Smooth muscle cell (in vitro differentiated cells): ENCODE measurements at regions not wholly inside any gene's neighbourhood (a gene's known extent, or its start where the extent isn't known, plus 50 kb on each side); places are given as distances from the start of the nearest gene placed in this dataset.
A peak's percentile ranks its signal among the peaks of the same experiment; 100 is the strongest.

Source experiments
- DNase-seq: peaks from one replicate; lab custom pipeline; 2025; ENCODE audit not compliant: unreplicated experiment; lab: John Stamatoyannopoulos, UW
- H2AFZ ChIP-seq: fragments of 200-600 bp; sonication (generic); 2 replicates; pipeline ENCODE4 v1.6.0; 2016; ENCODE audit warnings: antibody characterized with exemption, low read depth, mild to moderate bottlenecking
- H3F3A ChIP-seq: fragments of 200-600 bp; sonication (generic); 2 replicates; pipeline ENCODE4 v1.6.0; 2017; ENCODE audit warnings: antibody characterized with exemption, low read depth
- H3K27ac ChIP-seq: fragments of 200-600 bp; sonication (generic); 2 replicates; pipeline ENCODE4 v1.5.1; 2016; ENCODE audit warnings: low read depth, mild to moderate bottlenecking
- H3K27me3 ChIP-seq: fragments of 200-600 bp; sonication (generic); 2 replicates; pipeline ENCODE4 v1.6.1; 2016; ENCODE audit warnings: low read depth, mild to moderate bottlenecking
- H3K36me3 ChIP-seq: fragments of 200-600 bp; sonication (generic); 2 replicates; pipeline ENCODE4 v1.5.1; 2016; ENCODE audit warnings: low read depth
- H3K4me1 ChIP-seq: fragments of 200-600 bp; sonication (generic); 2 replicates; pipeline ENCODE4 v1.5.1; 2016; ENCODE audit warnings: low read depth
- H3K4me2 ChIP-seq: fragments of 200-600 bp; sonication (generic); 2 replicates; pipeline ENCODE4 v1.6.0; 2016; ENCODE audit warnings: mild to moderate bottlenecking
- H3K4me3 ChIP-seq: fragments of 200-600 bp; sonication (generic); 2 replicates; pipeline ENCODE4 v1.5.1; 2016; ENCODE audit warnings: mild to moderate bottlenecking
- H3K79me2 ChIP-seq: fragments of 200-600 bp; sonication (generic); 2 replicates; pipeline ENCODE4 v1.6.0; 2016; ENCODE audit warnings: low read depth, mild to moderate bottlenecking
- H3K9ac ChIP-seq: fragments of 200-600 bp; sonication (generic); 2 replicates; pipeline ENCODE4 v1.6.0; 2016; ENCODE audit warnings: low read depth
- H3K9me3 ChIP-seq: fragments of 200-600 bp; sonication (generic); replicated peaks from 2 replicates; pipeline ENCODE4 v1.5.1; 2016; ENCODE audit warnings: low read depth
- H4K20me1 ChIP-seq: fragments of 200-600 bp; sonication (generic); 2 replicates; pipeline ENCODE4 v1.6.0; 2016; ENCODE audit warnings: low read depth
- CTCF ChIP-seq: fragments of 200-600 bp; sonication (generic); IDR thresholded peaks from 2 replicates; pipeline ENCODE4 v1.5.1; 2017; ENCODE audit warnings: borderline replicate concordance, mild to moderate bottlenecking, antibody characterized with exemption; ENCODE audit not compliant: insufficient read depth, poor library complexity, severe bottlenecking
- WGBS: methylation state at CpG from one replicate; pipeline ENCODE4 v1.1.7; 2016; ENCODE audit warnings: low lambda C conversion rate; 5-methylcytosine and 5-hydroxymethylcytosine counted together

- no peak overlapping the region for H3K9ac ChIP-seq
- no peak overlapping the region for H3K4me3 ChIP-seq
- no peaks in the 10 kb centered on the region for H3K9me3 ChIP-seq
- H3K79me2 ChIP-seq = no peaks in the 10 kb centered on the region
- H3K36me3 ChIP-seq = no peaks in the 10 kb centered on the region
- no peak for DNase-seq
- no peaks in the 10 kb centered on the region for H4K20me1 ChIP-seq
- H3K27me3 ChIP-seq = no peaks in the 10 kb centered on the region
- no peak overlapping the region for H3K27ac ChIP-seq
- no peak overlapping the region for H2AFZ ChIP-seq
- H3K4me2 ChIP-seq = no peak overlapping the region
- peaks cover 22% of the 10 kb centered on the region for H3K4me1 ChIP-seq
- peaks cover 4% of the 10 kb centered on the region for H3F3A ChIP-seq
- WGBS = 24% methylated on average over 1 of the region's 1 CpG
- TF ChIP-seq CTCF = no peak
Measured at GRCh38 chr4:71232056-71232430, 106.8 kb upstream of the SLC4A4 start.

- H3K4me3 ChIP-seq = no peak overlapping the region
- no peak overlapping the region for H3K9ac ChIP-seq
Measured at GRCh38 chr4:71232846-71233245, 106.0 kb upstream of the SLC4A4 start.

GRCh38 chr4:71235311-71236201, 103.3 kb upstream of the SLC4A4 start:
- H3K79me2 ChIP-seq = no peaks in the 10 kb centered on the region
- DNase-seq = no peak
- H3K36me3 ChIP-seq = no peaks in the 10 kb centered on the region
- 42% methylated on average over 12 of the region's 12 CpGs for WGBS
- H3K4me1 ChIP-seq = peaks cover 18% of the 10 kb centered on the region
- peaks cover under 1% of the 10 kb centered on the region for H3F3A ChIP-seq
- H3K9me3 ChIP-seq = no peaks in the 10 kb centered on the region
- TF ChIP-seq CTCF = no peak
- H3K4me3 ChIP-seq = no peak overlapping the region
- H2AFZ ChIP-seq = no peak overlapping the region
- H3K9ac ChIP-seq = no peak overlapping the region
- no peak overlapping the region for H3K27ac ChIP-seq
- no peaks in the 10 kb centered on the region for H4K20me1 ChIP-seq
- no peaks in the 10 kb centered on the region for H3K27me3 ChIP-seq
- H3K4me2 ChIP-seq = peak overlapping the region; percentile 62

More at GRCh38 chr4:71232846-71233245, 106.0 kb upstream of the SLC4A4 start:
- Histone ChIP-seq H3K79me2 (no peaks in the 10 kb centered on the region), H3K9me3 (no peaks in the 10 kb centered on the region), H3K27me3 (no peaks in the 10 kb centered on the region), H3K36me3 (no peaks in the 10 kb centered on the region), H3K27ac (no peak overlapping the region), H3K4me2 (no peak overlapping the region), H3K4me1 (peaks cover 22% of the 10 kb centered on the region), H2AFZ (no peak overlapping the region), H3F3A (peaks cover 4% of the 10 kb centered on the region), H4K20me1 (no peaks in the 10 kb centered on the region)
- 13% methylated on average over 1 of the region's 1 CpG for WGBS
- TF ChIP-seq CTCF = no peak
- DNase-seq = no peak

- Histone ChIP-seq H3F3A (no peaks in the 10 kb centered on the region), H3K36me3 (no peaks in the 10 kb centered on the region), H3K9ac (no peak overlapping the region), H2AFZ (no peak overlapping the region), H3K4me3 (no peak overlapping the region), H4K20me1 (no peaks in the 10 kb centered on the region), H3K9me3 (no peaks in the 10 kb centered on the region), H3K27me3 (no peaks in the 10 kb centered on the region), H3K79me2 (no peaks in the 10 kb centered on the region), H3K4me1 (peaks cover 11% of the 10 kb centered on the region), H3K4me2 (peak overlapping the region; percentile 62), H3K27ac (no peak overlapping the region)
- no peak for DNase-seq
- TF ChIP-seq CTCF = no peak
- 95% methylated on average over 4 of the region's 4 CpGs for WGBS
Measured at GRCh38 chr4:71236226-71236625, 102.6 kb upstream of the SLC4A4 start.
